Progenitor cell of endocrine pancreas (in vitro differentiated cells): ENCODE measurements at regions not wholly inside any gene's neighbourhood (a gene's known extent, or its start where the extent isn't known, plus 50 kb on each side); places are given as distances from the start of the nearest gene placed in this dataset.

ENCODE experiments used
- DNase-seq: peaks from one replicate; pipeline ENCODE4 v3.0.0; 2021; ENCODE audit warnings: low spot score; ENCODE audit not compliant: unreplicated experiment
- H3K27ac Mint-ChIP-seq: 2 replicates; pipeline ENCODE4 v1.8.0; 2021; ENCODE audit warnings: mild to moderate bottlenecking, moderate library complexity, mixed read lengths
- H3K27me3 Mint-ChIP-seq: 2 replicates; pipeline ENCODE4 v1.8.0; 2021; ENCODE audit warnings: mixed read lengths
- H3K36me3 Mint-ChIP-seq: 2 replicates; pipeline ENCODE4 v1.8.0; 2022; ENCODE audit warnings: mixed read lengths; ENCODE audit not compliant: insufficient read depth
- H3K4me1 Mint-ChIP-seq: 2 replicates; pipeline ENCODE4 v1.8.0; 2021; ENCODE audit warnings: low read depth, mixed read lengths
- H3K4me3 Mint-ChIP-seq: 2 replicates; pipeline ENCODE4 v1.8.0; 2021; ENCODE audit warnings: low read depth, mild to moderate bottlenecking, moderate library complexity, mixed read lengths
- H3K9me3 Mint-ChIP-seq: 2 replicates; pipeline ENCODE4 v1.8.0; 2021; ENCODE audit warnings: low read depth, mixed read lengths
- TF ChIP-seq, protein P1 (sequence below): fragments of 200-600 bp; sonication (generic); IDR thresholded peaks from one replicate; pipeline ENCODE4 v1.5.0; 2021; ENCODE audit warnings: antibody characterized with exemption, mild to moderate bottlenecking; ENCODE audit not compliant: unreplicated experiment

GRCh38 chr16:6265968-6266367, 1066.7 kb upstream of the RBFOX1 start:
- Mint-ChIP-seq H3K9me3 (no peaks in the 10 kb centered on the region), H3K4me3 (no peak overlapping the region), H3K4me1 (no peaks in the 10 kb centered on the region), H3K27ac (no peak overlapping the region), H3K36me3 (no peaks in the 10 kb centered on the region), H3K27me3 (peaks cover 12% of the 10 kb centered on the region)
- TF ChIP-seq, protein P1, sequence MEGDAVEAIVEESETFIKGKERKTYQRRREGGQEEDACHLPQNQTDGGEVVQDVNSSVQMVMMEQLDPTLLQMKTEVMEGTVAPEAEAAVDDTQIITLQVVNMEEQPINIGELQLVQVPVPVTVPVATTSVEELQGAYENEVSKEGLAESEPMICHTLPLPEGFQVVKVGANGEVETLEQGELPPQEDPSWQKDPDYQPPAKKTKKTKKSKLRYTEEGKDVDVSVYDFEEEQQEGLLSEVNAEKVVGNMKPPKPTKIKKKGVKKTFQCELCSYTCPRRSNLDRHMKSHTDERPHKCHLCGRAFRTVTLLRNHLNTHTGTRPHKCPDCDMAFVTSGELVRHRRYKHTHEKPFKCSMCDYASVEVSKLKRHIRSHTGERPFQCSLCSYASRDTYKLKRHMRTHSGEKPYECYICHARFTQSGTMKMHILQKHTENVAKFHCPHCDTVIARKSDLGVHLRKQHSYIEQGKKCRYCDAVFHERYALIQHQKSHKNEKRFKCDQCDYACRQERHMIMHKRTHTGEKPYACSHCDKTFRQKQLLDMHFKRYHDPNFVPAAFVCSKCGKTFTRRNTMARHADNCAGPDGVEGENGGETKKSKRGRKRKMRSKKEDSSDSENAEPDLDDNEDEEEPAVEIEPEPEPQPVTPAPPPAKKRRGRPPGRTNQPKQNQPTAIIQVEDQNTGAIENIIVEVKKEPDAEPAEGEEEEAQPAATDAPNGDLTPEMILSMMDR: no peak
- no peak for DNase-seq

DNA sequence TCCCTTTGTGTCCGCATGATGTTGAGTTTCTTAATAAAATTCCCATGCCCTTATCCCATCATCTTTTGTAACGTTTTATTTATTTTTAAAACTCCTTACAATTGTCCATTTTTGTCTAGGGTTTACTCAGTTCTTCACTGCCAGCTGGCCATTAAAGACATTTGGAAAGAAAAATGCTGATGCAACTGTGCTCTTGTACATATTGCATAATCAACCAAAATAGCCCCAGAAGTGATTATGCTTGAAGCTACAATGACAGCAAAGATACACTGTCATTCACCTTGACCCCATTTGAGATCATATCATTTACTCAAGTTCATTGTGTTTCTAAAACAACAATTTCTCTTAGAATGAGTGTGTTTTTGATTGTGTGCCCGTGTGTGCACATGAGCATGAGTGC, 1074.6 kb upstream of the RBFOX1 start:
- Mint-ChIP-seq H3K27ac (no peak overlapping the region), H3K9me3 (peaks cover 2% of the 10 kb centered on the region), H3K27me3 (peaks cover 7% of the 10 kb centered on the region), H3K4me1 (no peaks in the 10 kb centered on the region), H3K4me3 (no peak overlapping the region), H3K36me3 (no peaks in the 10 kb centered on the region)
- TF ChIP-seq, protein P1: no peak
- no peak for DNase-seq

GRCh38 chr16:6252541-6252940, 1080.1 kb upstream of the RBFOX1 start:
- peaks cover 2% of the 10 kb centered on the region for H3K9me3 Mint-ChIP-seq
- no peaks in the 10 kb centered on the region for H3K36me3 Mint-ChIP-seq
- no peak for DNase-seq
- TF ChIP-seq, protein P1: no peak
- H3K4me1 Mint-ChIP-seq: no peaks in the 10 kb centered on the region
- H3K4me3 Mint-ChIP-seq: no peak overlapping the region
- no peak overlapping the region for H3K27ac Mint-ChIP-seq
- peaks cover 31% of the 10 kb centered on the region for H3K27me3 Mint-ChIP-seq

DNA sequence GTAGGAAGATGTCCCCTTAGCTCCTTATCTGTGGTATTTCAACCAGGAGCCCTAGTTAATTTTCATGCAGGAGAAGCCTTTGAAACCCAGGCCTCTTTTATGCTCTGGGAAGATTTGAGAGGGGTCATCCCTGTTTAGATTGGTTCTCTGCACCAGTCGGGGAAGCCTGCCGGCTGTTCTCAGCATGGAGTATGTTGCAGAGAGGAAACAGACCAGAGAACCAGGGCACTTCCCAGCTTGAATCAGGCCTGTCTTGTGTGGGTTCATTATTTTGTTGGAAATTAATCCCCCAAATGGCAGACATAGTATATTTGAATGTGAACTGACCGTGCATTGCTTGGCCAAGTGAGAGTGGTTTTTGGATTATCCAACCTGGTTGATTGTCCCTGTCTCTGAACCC, 1082.1 kb upstream of the RBFOX1 start:
- DNase-seq: no peak
- TF ChIP-seq, protein P1: no peak
- Mint-ChIP-seq H3K36me3 (no peaks in the 10 kb centered on the region), H3K27ac (no peak overlapping the region), H3K4me1 (no peaks in the 10 kb centered on the region), H3K9me3 (no peaks in the 10 kb centered on the region), H3K4me3 (no peak overlapping the region), H3K27me3 (peaks cover 38% of the 10 kb centered on the region)

DNA sequence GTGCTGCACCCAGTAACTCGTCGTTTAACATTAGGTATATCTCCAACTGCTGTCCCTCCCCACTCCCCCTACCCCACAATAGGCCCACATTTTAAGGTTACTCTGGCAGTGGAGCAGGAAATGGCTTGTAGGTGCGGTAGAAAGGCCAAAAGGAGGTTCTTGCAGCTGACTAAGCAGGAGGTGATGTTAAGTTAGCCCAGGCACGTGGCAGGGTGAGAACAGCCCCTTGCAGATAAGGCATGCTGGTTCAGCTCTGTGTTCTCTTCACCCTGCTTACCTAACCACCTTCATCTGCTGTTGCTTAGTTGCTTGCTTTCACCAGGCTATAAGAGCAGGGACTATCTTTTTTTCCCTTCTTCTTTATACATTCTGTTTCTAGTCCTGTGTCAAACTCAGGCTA, 1082.8 kb upstream of the RBFOX1 start:
- Mint-ChIP-seq H3K27me3 (peaks cover 38% of the 10 kb centered on the region), H3K36me3 (no peaks in the 10 kb centered on the region), H3K27ac (no peak overlapping the region), H3K9me3 (no peaks in the 10 kb centered on the region), H3K4me1 (no peaks in the 10 kb centered on the region), H3K4me3 (no peak overlapping the region)
- TF ChIP-seq, protein P1: no peak
- no peak for DNase-seq
